ENCODE measurements at regions not wholly inside any gene's neighbourhood (a gene's known extent, or its start where the extent isn't known, plus 50 kb on each side); places are given as distances from the start of the nearest gene placed in this dataset.

DNA sequence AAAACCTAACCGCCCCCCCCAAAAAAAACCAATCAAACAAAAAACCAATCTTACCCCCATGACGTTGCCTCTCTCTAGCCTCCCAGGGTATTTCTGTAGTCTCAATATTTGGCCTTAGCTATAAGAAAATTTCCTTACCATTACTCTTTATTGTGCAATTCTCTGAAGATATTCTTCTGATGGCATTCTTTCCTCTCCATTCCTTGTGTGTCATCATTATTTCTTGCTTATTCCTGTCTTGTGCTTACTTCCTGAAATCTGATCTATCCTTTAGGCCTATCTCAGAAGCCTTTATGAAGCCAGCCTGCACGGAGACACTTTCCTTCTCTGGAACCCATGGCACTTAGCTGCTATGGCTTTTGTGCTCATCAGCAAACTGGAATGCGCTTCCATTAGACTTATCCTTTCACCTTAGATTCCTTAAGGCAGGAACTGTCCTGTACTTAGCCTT lies 65.9 kb upstream of the DDR1 start (continued):
- TF ChIP-seq, protein P1, sequence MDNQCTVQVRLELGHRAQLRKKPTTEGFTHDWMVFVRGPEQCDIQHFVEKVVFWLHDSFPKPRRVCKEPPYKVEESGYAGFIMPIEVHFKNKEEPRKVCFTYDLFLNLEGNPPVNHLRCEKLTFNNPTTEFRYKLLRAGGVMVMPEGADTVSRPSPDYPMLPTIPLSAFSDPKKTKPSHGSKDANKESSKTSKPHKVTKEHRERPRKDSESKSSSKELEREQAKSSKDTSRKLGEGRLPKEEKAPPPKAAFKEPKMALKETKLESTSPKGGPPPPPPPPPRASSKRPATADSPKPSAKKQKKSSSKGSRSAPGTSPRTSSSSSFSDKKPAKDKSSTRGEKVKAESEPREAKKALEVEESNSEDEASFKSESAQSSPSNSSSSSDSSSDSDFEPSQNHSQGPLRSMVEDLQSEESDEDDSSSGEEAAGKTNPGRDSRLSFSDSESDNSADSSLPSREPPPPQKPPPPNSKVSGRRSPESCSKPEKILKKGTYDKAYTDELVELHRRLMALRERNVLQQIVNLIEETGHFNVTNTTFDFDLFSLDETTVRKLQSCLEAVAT (IDR thresholded peaks at IDR 0.05): peak in 1 of 2 experiments; percentile 48; a peak in 1 of 4 replicates
- TF ChIP-seq MAFK (IDR thresholded peaks at IDR 0.05; ENCODE audit: low read length) (0 out of 2 replicates have a peak, but pooled peaks have one; percentile 40), SMAD3 (CRISPR knock-in tag; conservative IDR thresholded peaks at IDR 0.05) (0 out of 2 replicates have a peak, but pooled peaks have one; percentile 15), ZNF583 (CRISPR knock-in tag; IDR thresholded peaks at IDR 0.05) (peak; percentile 43; the same call in 1 of the 2 replicates), POLR2G (IDR thresholded peaks at IDR 0.05; ENCODE audit: low read depth, low read length) (no peak), NR2C1 (IDR thresholded peaks at IDR 0.05) (0 out of 2 replicates have a peak, but pooled peaks have one; percentile 14), NR2C1 (tag; IDR thresholded peaks at IDR 0.05) (0 out of 2 replicates have a peak, but pooled peaks have one; percentile 0), LEF1 (IDR thresholded peaks at IDR 0.05) (peak; percentile 67; the same call in 1 of the 2 replicates), ETV1 (tag; conservative IDR thresholded peaks at IDR 0.05; ENCODE audit: low read depth) (peak; percentile 71), ZBTB8A (IDR thresholded peaks at IDR 0.05; ENCODE audit: partially characterized antibody) (no peak), MEF2D (tag; conservative IDR thresholded peaks at IDR 0.05; ENCODE audit: low read depth) (peak; percentile 64), FOXK2 (conservative IDR thresholded peaks at IDR 0.05 in 1 of 2, IDR thresholded peaks at IDR 0.05 in 1 of 2; ENCODE audit: low read depth in 2 of 2) (peak; percentile 67 to 69)
- TF ChIP-seq, protein P2, sequence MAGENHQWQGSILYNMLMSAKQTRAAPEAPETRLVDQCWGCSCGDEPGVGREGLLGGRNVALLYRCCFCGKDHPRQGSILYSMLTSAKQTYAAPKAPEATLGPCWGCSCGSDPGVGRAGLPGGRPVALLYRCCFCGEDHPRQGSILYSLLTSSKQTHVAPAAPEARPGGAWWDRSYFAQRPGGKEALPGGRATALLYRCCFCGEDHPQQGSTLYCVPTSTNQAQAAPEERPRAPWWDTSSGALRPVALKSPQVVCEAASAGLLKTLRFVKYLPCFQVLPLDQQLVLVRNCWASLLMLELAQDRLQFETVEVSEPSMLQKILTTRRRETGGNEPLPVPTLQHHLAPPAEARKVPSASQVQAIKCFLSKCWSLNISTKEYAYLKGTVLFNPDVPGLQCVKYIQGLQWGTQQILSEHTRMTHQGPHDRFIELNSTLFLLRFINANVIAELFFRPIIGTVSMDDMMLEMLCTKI (IDR thresholded peaks at IDR 0.05; ENCODE audit: partially characterized antibody): no peak
- TF ChIP-seq, protein P3, sequence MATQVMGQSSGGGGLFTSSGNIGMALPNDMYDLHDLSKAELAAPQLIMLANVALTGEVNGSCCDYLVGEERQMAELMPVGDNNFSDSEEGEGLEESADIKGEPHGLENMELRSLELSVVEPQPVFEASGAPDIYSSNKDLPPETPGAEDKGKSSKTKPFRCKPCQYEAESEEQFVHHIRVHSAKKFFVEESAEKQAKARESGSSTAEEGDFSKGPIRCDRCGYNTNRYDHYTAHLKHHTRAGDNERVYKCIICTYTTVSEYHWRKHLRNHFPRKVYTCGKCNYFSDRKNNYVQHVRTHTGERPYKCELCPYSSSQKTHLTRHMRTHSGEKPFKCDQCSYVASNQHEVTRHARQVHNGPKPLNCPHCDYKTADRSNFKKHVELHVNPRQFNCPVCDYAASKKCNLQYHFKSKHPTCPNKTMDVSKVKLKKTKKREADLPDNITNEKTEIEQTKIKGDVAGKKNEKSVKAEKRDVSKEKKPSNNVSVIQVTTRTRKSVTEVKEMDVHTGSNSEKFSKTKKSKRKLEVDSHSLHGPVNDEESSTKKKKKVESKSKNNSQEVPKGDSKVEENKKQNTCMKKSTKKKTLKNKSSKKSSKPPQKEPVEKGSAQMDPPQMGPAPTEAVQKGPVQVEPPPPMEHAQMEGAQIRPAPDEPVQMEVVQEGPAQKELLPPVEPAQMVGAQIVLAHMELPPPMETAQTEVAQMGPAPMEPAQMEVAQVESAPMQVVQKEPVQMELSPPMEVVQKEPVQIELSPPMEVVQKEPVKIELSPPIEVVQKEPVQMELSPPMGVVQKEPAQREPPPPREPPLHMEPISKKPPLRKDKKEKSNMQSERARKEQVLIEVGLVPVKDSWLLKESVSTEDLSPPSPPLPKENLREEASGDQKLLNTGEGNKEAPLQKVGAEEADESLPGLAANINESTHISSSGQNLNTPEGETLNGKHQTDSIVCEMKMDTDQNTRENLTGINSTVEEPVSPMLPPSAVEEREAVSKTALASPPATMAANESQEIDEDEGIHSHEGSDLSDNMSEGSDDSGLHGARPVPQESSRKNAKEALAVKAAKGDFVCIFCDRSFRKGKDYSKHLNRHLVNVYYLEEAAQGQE (IDR thresholded peaks at IDR 0.05; ENCODE audit: borderline replicate concordance): peak; percentile 59; the same call in 1 of the 2 replicates
- TF ChIP-seq, protein P3 (CRISPR knock-in tag; IDR thresholded peaks at IDR 0.05; ENCODE audit: low read depth): no peak
- TF ChIP-seq, protein P4, sequence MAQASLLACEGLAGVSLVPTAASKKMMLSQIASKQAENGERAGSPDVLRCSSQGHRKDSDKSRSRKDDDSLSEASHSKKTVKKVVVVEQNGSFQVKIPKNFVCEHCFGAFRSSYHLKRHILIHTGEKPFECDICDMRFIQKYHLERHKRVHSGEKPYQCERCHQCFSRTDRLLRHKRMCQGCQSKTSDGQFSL (CRISPR knock-in tag; IDR thresholded peaks at IDR 0.05): peak; percentile 37; the same call in 1 of the 2 replicates
- TF ChIP-seq, protein P4 (tag; IDR thresholded peaks at IDR 0.05): no peak

Data from K562 (cell line).